ENCODE measurements at regions not wholly inside any gene's neighbourhood (a gene's known extent, or its start where the extent isn't known, plus 50 kb on each side); places are given as distances from the start of the nearest gene placed in this dataset.

- TF ChIP-seq POLR2A (IDR thresholded peaks at IDR 0.05) (no peak), EP300 (IDR thresholded peaks at IDR 0.05) (no peak)
These were observed 676.2 kb downstream of the HDGFL1 start for GRCh38 chr6:23245572-23245971.

Measured in stomach (tissue), 4 donors.